NT2/D1 (cell line): ENCODE measurements at regions not wholly inside any gene's neighbourhood (a gene's known extent, or its start where the extent isn't known, plus 50 kb on each side); places are given as distances from the start of the nearest gene placed in this dataset.

Source experiments
- SUZ12 ChIP-seq: IDR thresholded peaks from 2 replicates; pipeline ENCODE4 v1.6.1; 2011; ENCODE audit not compliant: insufficient read length, insufficient read depth; ENCODE audit errors: extremely low read depth
- ZNF274 ChIP-seq: IDR thresholded peaks from 2 replicates; pipeline ENCODE4 v1.6.1; 2011; ENCODE audit warnings: mild to moderate bottlenecking, low read depth, low read length

DNA sequence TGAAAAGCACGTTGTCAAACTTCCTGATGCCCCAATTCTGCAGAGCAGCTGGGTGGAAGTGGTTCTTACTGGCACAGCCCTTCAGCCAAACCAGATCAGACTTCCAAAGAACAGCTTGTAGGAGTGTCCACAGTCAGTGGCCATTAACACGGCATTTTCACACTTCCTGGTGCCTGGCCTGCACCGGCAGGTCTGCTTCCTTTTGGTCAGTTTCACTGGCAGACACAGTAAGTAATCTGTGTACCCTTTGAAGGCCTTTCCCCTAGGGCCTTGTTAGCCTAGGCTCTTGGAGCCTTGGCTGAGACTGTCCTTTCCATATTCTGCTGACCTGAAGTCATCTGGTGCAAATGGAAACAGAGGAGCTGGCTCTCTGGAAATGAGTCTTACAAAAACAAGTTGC, 297.5 kb upstream of the TNC start:
- no peak for TF ChIP-seq SUZ12
- no peak for TF ChIP-seq ZNF274
